Endodermal cell (in vitro differentiated cells): ENCODE measurements at regions not wholly inside any gene's neighbourhood (a gene's known extent, or its start where the extent isn't known, plus 50 kb on each side); places are given as distances from the start of the nearest gene placed in this dataset.

ENCODE experiments used
- DNase-seq: peaks from one replicate; pipeline ENCODE4 v3.0.0-alpha.2; 2017
- H3K27ac ChIP-seq: 2 replicates; pipeline ENCODE4 v1.5.1; 2013; ENCODE audit warnings: mild to moderate bottlenecking, low read depth, low read length, moderate library complexity
- H3K27me3 ChIP-seq: 2 replicates; pipeline ENCODE4 v1.6.1; 2013; ENCODE audit warnings: mild to moderate bottlenecking, low read length, moderate library complexity; ENCODE audit not compliant: insufficient read depth, control insufficient read depth, poor library complexity, severe bottlenecking
- H3K36me3 ChIP-seq: 2 replicates; pipeline ENCODE4 v1.7.0; 2013; ENCODE audit warnings: mild to moderate bottlenecking, low read length, moderate library complexity; ENCODE audit not compliant: control insufficient read depth, insufficient read depth
- H3K4me1 ChIP-seq: one replicate; pipeline ENCODE4 v1.7.0; 2013; ENCODE audit warnings: low read length; ENCODE audit not compliant: control insufficient read depth, insufficient read depth
- H3K4me3 ChIP-seq: 2 replicates; pipeline ENCODE4 v1.5.1; 2013; ENCODE audit warnings: mild to moderate bottlenecking, low read length, moderate library complexity
- H3K9ac ChIP-seq: 2 replicates; pipeline ENCODE4 v1.6.1; 2013; ENCODE audit warnings: mild to moderate bottlenecking, low read length, moderate library complexity; ENCODE audit not compliant: poor library complexity, severe bottlenecking; ENCODE audit errors: extremely low read depth
- H3K9me3 ChIP-seq: 2 replicates; pipeline ENCODE4 v1.6.1; 2013; ENCODE audit warnings: mild to moderate bottlenecking, low read length, moderate library complexity; ENCODE audit not compliant: control insufficient read depth
- H3K27ac Mint-ChIP-seq: 2 replicates; pipeline ENCODE4 v1.8.0; 2020; ENCODE audit warnings: mixed read lengths
- H3K27me3 Mint-ChIP-seq: 2 replicates; pipeline ENCODE4 v1.8.0; 2021; ENCODE audit warnings: mild to moderate bottlenecking, mixed read lengths; ENCODE audit not compliant: insufficient read depth
- H3K36me3 Mint-ChIP-seq: 2 replicates; pipeline ENCODE4 v1.8.0; 2020; ENCODE audit warnings: low read depth, mixed read lengths
- H3K4me1 Mint-ChIP-seq: 2 replicates; pipeline ENCODE4 v1.8.0; 2020; ENCODE audit warnings: mixed read lengths
- H3K4me3 Mint-ChIP-seq: 2 replicates; pipeline ENCODE4 v1.8.0; 2020; ENCODE audit warnings: mild to moderate bottlenecking, moderate library complexity, mixed read lengths
- H3K9me3 Mint-ChIP-seq: 2 replicates; pipeline ENCODE4 v1.8.0; 2020; ENCODE audit warnings: mild to moderate bottlenecking, mixed read lengths
- CTCF ChIP-seq: fragments of 200-600 bp; sonication (generic); conservative IDR thresholded peaks from 2 replicates; pipeline ENCODE4 v1.5.0; 2021; ENCODE audit warnings: antibody characterized with exemption, mild to moderate bottlenecking
- WGBS, 2 experiments: methylation state at CpG; one replicate each; pipeline versions ENCODE4 v1.1.5 to v1.1.7; 2013; ENCODE audit warnings: missing lambda C conversion rate in 2 of 2, mixed read lengths in 1 of 2; ENCODE audit not compliant: insufficient coverage in 1 of 2, insufficient read length in 1 of 2; 5-methylcytosine and 5-hydroxymethylcytosine counted together

DNA sequence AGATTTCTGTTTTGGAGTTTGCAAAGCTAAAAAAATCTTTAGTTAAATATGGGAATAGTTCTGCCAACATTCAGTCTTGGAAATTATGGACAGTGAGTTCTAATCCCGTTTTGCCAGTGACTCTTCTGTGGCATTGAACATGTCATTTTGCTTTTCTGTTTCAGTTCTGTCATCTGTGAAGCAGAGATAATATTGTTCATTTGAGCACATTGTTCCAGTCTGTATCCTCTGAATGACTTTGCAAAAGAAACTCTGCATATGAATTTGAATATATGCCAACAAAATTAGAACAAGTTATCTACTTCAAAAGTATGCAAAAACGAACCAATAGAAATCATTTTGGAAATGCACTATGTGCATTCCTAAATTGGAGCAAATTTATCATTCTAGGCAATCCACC, 746.0 kb upstream of the POT1 start:
- H3K9me3 ChIP-seq, result no peaks in the 10 kb centered on the region
- Mint-ChIP-seq H3K36me3 (no peaks in the 10 kb centered on the region), H3K27ac (no peak overlapping the region), H3K9me3 (no peaks in the 10 kb centered on the region), H3K27me3 (no peaks in the 10 kb centered on the region), H3K4me1 (no peaks in the 10 kb centered on the region), H3K4me3 (no peak overlapping the region)
- no peak overlapping the region for H3K27ac ChIP-seq
- no peak overlapping the region for H3K9ac ChIP-seq
- H3K4me1 ChIP-seq, result no peaks in the 10 kb centered on the region
- no peak overlapping the region for H3K4me3 ChIP-seq
- H3K36me3 ChIP-seq, result no peaks in the 10 kb centered on the region
- DNase-seq, result no peak
- no peak for TF ChIP-seq CTCF
- 88 to 95% methylated on average over 1 to 2 of the region's 2 CpGs for WGBS, 2 experiments
- no peaks in the 10 kb centered on the region for H3K27me3 ChIP-seq

- Histone ChIP-seq H3K27me3 (no peaks in the 10 kb centered on the region), H3K4me1 (no peaks in the 10 kb centered on the region), H3K9me3 (no peaks in the 10 kb centered on the region), H3K36me3 (no peaks in the 10 kb centered on the region), H3K9ac (no peak overlapping the region), H3K27ac (no peak overlapping the region), H3K4me3 (no peak overlapping the region)
- H3K27me3 Mint-ChIP-seq, result no peaks in the 10 kb centered on the region
- no peaks in the 10 kb centered on the region for H3K9me3 Mint-ChIP-seq
- no peaks in the 10 kb centered on the region for H3K4me1 Mint-ChIP-seq
- WGBS, 2 experiments, result 100% methylated on average over 3 of the region's 4 CpGs; no CpG with 5 or more reads in 1 of the 2 experiments
- H3K27ac Mint-ChIP-seq, result no peak overlapping the region
- no peak for DNase-seq
- H3K36me3 Mint-ChIP-seq, result no peaks in the 10 kb centered on the region
- H3K4me3 Mint-ChIP-seq, result no peak overlapping the region
- TF ChIP-seq CTCF, result no peak
Measured at GRCh38 chr7:125675169-125675568, 745.5 kb upstream of the POT1 start.

- Mint-ChIP-seq H3K4me3 (no peak overlapping the region), H3K9me3 (no peaks in the 10 kb centered on the region), H3K27me3 (no peaks in the 10 kb centered on the region), H3K27ac (no peak overlapping the region), H3K36me3 (no peaks in the 10 kb centered on the region), H3K4me1 (no peaks in the 10 kb centered on the region)
- Histone ChIP-seq H3K27me3 (no peaks in the 10 kb centered on the region), H3K4me1 (no peaks in the 10 kb centered on the region), H3K36me3 (no peaks in the 10 kb centered on the region), H3K27ac (no peak overlapping the region), H3K4me3 (no peak overlapping the region), H3K9me3 (no peaks in the 10 kb centered on the region), H3K9ac (no peak overlapping the region)
- 73 to 86% methylated on average over 1 of the region's 1 CpG for WGBS, 2 experiments
- no peak for DNase-seq
- peak; percentile 84 for TF ChIP-seq CTCF
Measured at GRCh38 chr7:125670926-125671572, 741.4 kb upstream of the POT1 start.
